ENCODE measurements at regions not wholly inside any gene's neighbourhood (a gene's known extent, or its start where the extent isn't known, plus 50 kb on each side); places are given as distances from the start of the nearest gene placed in this dataset.

DNA sequence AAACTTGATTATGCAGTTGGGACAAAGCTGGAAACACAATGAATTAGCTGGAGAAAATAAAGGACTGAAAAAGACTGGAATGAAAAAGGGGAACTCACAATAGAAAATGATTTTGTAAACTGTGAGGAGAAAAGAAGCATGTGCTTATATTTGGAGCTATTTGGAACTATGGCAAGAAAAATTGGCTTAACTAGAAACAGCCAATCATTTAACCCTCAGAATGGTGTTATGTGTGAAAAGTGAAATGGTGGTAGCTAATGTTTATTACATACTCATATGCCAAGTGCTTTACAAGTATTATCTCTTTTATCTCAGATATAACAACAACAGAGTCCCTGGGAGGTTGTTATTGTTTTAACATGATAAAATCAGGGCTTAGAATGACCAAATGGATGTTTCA, 583.1 kb upstream of the SEL1L start:
- no TSS peak for BruUV-seq (replicated peaks)
- Histone ChIP-seq H3K27me3 (ENCODE audit: control insufficient read depth, insufficient read depth, low read length) (no peaks in the 10 kb centered on the region), H3K4me1 (ENCODE audit: control insufficient read depth, insufficient read depth, low read length) (no peaks in the 10 kb centered on the region), H3K27ac (ENCODE audit: low read length) (no peak overlapping the region), H3K4me3 (ENCODE audit: low read depth in 2 of 2, low read length in 2 of 2) (no peak overlapping the region), H3K9me3 (ENCODE audit: control insufficient read depth, insufficient read depth, low read depth, low read length) (no peaks in the 10 kb centered on the region), H3K36me3 (ENCODE audit: control insufficient read depth, insufficient read depth, low read length) (no peaks in the 10 kb centered on the region)
- TF ChIP-seq TCF7L2 (IDR thresholded peaks at IDR 0.05; ENCODE audit: low read depth, low read length): no peak
- in situ Hi-C loops (cut with HindIII; ENCODE audit: low pct_unique_long_range_greater_than_20kb, low sequenced_read_pairs): no loop called here
- intact Hi-C loops (cut with micrococcal nuclease; ENCODE audit: unreplicated experiment): no loop called here
- POLR2A ChIA-PET: no interaction called here
- no peak for DNase-seq (ENCODE audit: low read depth, low spot score)
- CTCF ChIA-PET: no interaction called here
- no peak for ATAC-seq

- Histone ChIP-seq H3K4me1 (ENCODE audit: control insufficient read depth, insufficient read depth, low read length) (no peaks in the 10 kb centered on the region), H3K27ac (ENCODE audit: low read length) (no peak overlapping the region), H3K36me3 (ENCODE audit: control insufficient read depth, insufficient read depth, low read length) (no peaks in the 10 kb centered on the region), H3K27me3 (ENCODE audit: control insufficient read depth, insufficient read depth, low read length) (no peaks in the 10 kb centered on the region), H3K4me3 (ENCODE audit: low read depth in 2 of 2, low read length in 2 of 2) (no peak overlapping the region), H3K9me3 (ENCODE audit: control insufficient read depth, insufficient read depth, low read depth, low read length) (no peaks in the 10 kb centered on the region)
- intact Hi-C loops (cut with micrococcal nuclease; ENCODE audit: unreplicated experiment) (no loop called here), in situ Hi-C loops (cut with HindIII; ENCODE audit: low pct_unique_long_range_greater_than_20kb, low sequenced_read_pairs) (no loop called here)
- POLR2A ChIA-PET: no interaction called here
- TF ChIP-seq POLR2AphosphoS5 (IDR thresholded peaks at IDR 0.05; ENCODE audit: low read depth, low read length): no peak
- no peak for TF ChIP-seq SIN3A (IDR thresholded peaks at IDR 0.05; ENCODE audit: borderline replicate concordance, insufficient read depth, low read depth, low read length)
- TF ChIP-seq TCF7L2 (IDR thresholded peaks at IDR 0.05; ENCODE audit: low read depth, low read length): no peak
- TF ChIP-seq, protein P1, sequence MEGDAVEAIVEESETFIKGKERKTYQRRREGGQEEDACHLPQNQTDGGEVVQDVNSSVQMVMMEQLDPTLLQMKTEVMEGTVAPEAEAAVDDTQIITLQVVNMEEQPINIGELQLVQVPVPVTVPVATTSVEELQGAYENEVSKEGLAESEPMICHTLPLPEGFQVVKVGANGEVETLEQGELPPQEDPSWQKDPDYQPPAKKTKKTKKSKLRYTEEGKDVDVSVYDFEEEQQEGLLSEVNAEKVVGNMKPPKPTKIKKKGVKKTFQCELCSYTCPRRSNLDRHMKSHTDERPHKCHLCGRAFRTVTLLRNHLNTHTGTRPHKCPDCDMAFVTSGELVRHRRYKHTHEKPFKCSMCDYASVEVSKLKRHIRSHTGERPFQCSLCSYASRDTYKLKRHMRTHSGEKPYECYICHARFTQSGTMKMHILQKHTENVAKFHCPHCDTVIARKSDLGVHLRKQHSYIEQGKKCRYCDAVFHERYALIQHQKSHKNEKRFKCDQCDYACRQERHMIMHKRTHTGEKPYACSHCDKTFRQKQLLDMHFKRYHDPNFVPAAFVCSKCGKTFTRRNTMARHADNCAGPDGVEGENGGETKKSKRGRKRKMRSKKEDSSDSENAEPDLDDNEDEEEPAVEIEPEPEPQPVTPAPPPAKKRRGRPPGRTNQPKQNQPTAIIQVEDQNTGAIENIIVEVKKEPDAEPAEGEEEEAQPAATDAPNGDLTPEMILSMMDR (IDR thresholded peaks at IDR 0.05): no peak
- TF ChIP-seq, protein P2, sequence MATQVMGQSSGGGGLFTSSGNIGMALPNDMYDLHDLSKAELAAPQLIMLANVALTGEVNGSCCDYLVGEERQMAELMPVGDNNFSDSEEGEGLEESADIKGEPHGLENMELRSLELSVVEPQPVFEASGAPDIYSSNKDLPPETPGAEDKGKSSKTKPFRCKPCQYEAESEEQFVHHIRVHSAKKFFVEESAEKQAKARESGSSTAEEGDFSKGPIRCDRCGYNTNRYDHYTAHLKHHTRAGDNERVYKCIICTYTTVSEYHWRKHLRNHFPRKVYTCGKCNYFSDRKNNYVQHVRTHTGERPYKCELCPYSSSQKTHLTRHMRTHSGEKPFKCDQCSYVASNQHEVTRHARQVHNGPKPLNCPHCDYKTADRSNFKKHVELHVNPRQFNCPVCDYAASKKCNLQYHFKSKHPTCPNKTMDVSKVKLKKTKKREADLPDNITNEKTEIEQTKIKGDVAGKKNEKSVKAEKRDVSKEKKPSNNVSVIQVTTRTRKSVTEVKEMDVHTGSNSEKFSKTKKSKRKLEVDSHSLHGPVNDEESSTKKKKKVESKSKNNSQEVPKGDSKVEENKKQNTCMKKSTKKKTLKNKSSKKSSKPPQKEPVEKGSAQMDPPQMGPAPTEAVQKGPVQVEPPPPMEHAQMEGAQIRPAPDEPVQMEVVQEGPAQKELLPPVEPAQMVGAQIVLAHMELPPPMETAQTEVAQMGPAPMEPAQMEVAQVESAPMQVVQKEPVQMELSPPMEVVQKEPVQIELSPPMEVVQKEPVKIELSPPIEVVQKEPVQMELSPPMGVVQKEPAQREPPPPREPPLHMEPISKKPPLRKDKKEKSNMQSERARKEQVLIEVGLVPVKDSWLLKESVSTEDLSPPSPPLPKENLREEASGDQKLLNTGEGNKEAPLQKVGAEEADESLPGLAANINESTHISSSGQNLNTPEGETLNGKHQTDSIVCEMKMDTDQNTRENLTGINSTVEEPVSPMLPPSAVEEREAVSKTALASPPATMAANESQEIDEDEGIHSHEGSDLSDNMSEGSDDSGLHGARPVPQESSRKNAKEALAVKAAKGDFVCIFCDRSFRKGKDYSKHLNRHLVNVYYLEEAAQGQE (IDR thresholded peaks at IDR 0.05; ENCODE audit: insufficient read depth in 1 of 2, low read depth in 2 of 2, low read length in 1 of 2): no peak
- no peak for ATAC-seq
- CTCF ChIA-PET: no interaction called here
- no TSS peak for BruUV-seq (replicated peaks)
- DNase-seq (ENCODE audit: low read depth, low spot score): no peak
These were observed 589.0 kb upstream of the SEL1L start for GRCh38 chr14:82122655-82123054.

GRCh38 chr14:82124511-82124910, 590.9 kb upstream of the SEL1L start:
- ChIA-PET CTCF (no interaction called here), POLR2A (no interaction called here)

More at GRCh38 chr14:82124511-82124910, 590.9 kb upstream of the SEL1L start:
- ATAC-seq (no peak), DNase-seq (ENCODE audit: low read depth, low spot score) (no peak)
- no peak overlapping the region for H3K27ac ChIP-seq (ENCODE audit: low read length)
- in situ Hi-C loops (cut with HindIII; ENCODE audit: low pct_unique_long_range_greater_than_20kb, low sequenced_read_pairs): no loop called here
- no peak overlapping the region for H3K4me3 ChIP-seq (ENCODE audit: low read depth in 2 of 2, low read length in 2 of 2)
- H3K9me3 ChIP-seq (ENCODE audit: control insufficient read depth, insufficient read depth, low read depth, low read length): no peaks in the 10 kb centered on the region
- BruUV-seq (replicated peaks): no TSS peak
- intact Hi-C loops (cut with micrococcal nuclease; ENCODE audit: unreplicated experiment): no loop called here
- H3K27me3 ChIP-seq (ENCODE audit: control insufficient read depth, insufficient read depth, low read length): no peaks in the 10 kb centered on the region
- no peak for TF ChIP-seq SIN3A (IDR thresholded peaks at IDR 0.05; ENCODE audit: borderline replicate concordance, insufficient read depth, low read depth, low read length)
- no peak for TF ChIP-seq TCF7L2 (IDR thresholded peaks at IDR 0.05; ENCODE audit: low read depth, low read length)
- TF ChIP-seq, protein P1 (IDR thresholded peaks at IDR 0.05): no peak
- TF ChIP-seq, protein P2 (IDR thresholded peaks at IDR 0.05; ENCODE audit: insufficient read depth in 1 of 2, low read depth in 2 of 2, low read length in 1 of 2): no peak
- TF ChIP-seq POLR2AphosphoS5 (IDR thresholded peaks at IDR 0.05; ENCODE audit: low read depth, low read length): no peak
- H3K4me1 ChIP-seq (ENCODE audit: control insufficient read depth, insufficient read depth, low read length): no peaks in the 10 kb centered on the region
- H3K36me3 ChIP-seq (ENCODE audit: control insufficient read depth, insufficient read depth, low read length): no peaks in the 10 kb centered on the region
